GM23248 (cell line): ENCODE measurements at regions not wholly inside any gene's neighbourhood (a gene's known extent, or its start where the extent isn't known, plus 50 kb on each side); places are given as distances from the start of the nearest gene placed in this dataset.

Experiments
- DNase-seq: peaks from one replicate; pipeline ENCODE4 v3.0.0-alpha.2; 2015
- H2AFZ ChIP-seq: fragments of 200-600 bp; sonication (generic); 2 replicates; pipeline ENCODE4 v1.6.1; 2016; ENCODE audit warnings: antibody characterized with exemption
- H3F3A ChIP-seq: fragments of 200-600 bp; sonication (generic); 2 replicates; pipeline ENCODE4 v1.6.1; 2016; ENCODE audit warnings: mild to moderate bottlenecking, antibody characterized with exemption, mixed run types; ENCODE audit not compliant: insufficient read depth
- H3K27ac ChIP-seq: fragments of 200-600 bp; sonication (generic); 2 replicates; pipeline ENCODE4 v1.5.1; 2016; ENCODE audit warnings: mild to moderate bottlenecking
- H3K27me3 ChIP-seq: fragments of 200-600 bp; sonication (generic); replicated peaks from 2 replicates; pipeline ENCODE4 v1.6.1; 2016; ENCODE audit warnings: mild to moderate bottlenecking; ENCODE audit not compliant: insufficient read depth
- H3K36me3 ChIP-seq: fragments of 200-600 bp; sonication (generic); 2 replicates; pipeline ENCODE4 v1.6.1; 2016; ENCODE audit warnings: low read depth, mild to moderate bottlenecking
- H3K4me1 ChIP-seq: fragments of 200-600 bp; sonication (generic); 2 replicates; pipeline ENCODE4 v1.6.1; 2016; ENCODE audit warnings: mild to moderate bottlenecking; ENCODE audit not compliant: insufficient read depth
- H3K4me2 ChIP-seq: fragments of 200-600 bp; sonication (generic); one replicate; pipeline ENCODE4 v1.6.1; 2016; ENCODE audit warnings: mild to moderate bottlenecking; ENCODE audit not compliant: unreplicated experiment
- H3K4me3 ChIP-seq: fragments of 200-600 bp; sonication (generic); 2 replicates; pipeline ENCODE4 v1.5.1; 2016; ENCODE audit warnings: mild to moderate bottlenecking
- H3K79me2 ChIP-seq: fragments of 200-600 bp; sonication (generic); 2 replicates; pipeline ENCODE4 v1.6.1; 2016; ENCODE audit warnings: mild to moderate bottlenecking; ENCODE audit not compliant: insufficient read depth
- H3K9ac ChIP-seq: fragments of 200-600 bp; sonication (generic); 2 replicates; pipeline ENCODE4 v1.6.1; 2016; ENCODE audit warnings: mild to moderate bottlenecking
- H3K9me2 ChIP-seq: fragments of 200-600 bp; sonication (generic); 2 replicates; pipeline ENCODE4 v1.6.1; 2016; ENCODE audit warnings: mixed run types, mild to moderate bottlenecking, moderate library complexity; ENCODE audit not compliant: insufficient read depth
- H3K9me3 ChIP-seq: fragments of 200-600 bp; sonication (generic); one replicate; pipeline ENCODE4 v1.6.1; 2017; ENCODE audit warnings: low read depth
- H4K20me1 ChIP-seq: fragments of 200-600 bp; sonication (generic); 2 replicates; pipeline ENCODE4 v1.6.0; 2016; ENCODE audit not compliant: insufficient read depth
- EZH2 ChIP-seq: fragments of 200-600 bp; sonication (generic); IDR thresholded peaks from 2 replicates; pipeline ENCODE4 v1.6.1; 2018; ENCODE audit warnings: antibody characterized with exemption, mild to moderate bottlenecking; ENCODE audit not compliant: insufficient read depth, poor library complexity, severe bottlenecking
- EZH2phosphoT487 ChIP-seq: fragments of 200-600 bp; sonication (generic); IDR thresholded peaks from 2 replicates; pipeline ENCODE4 v1.6.1; 2018; ENCODE audit warnings: antibody characterized with exemption, moderate library complexity, mild to moderate bottlenecking, low read depth; ENCODE audit not compliant: insufficient read depth
- WGBS, 2 experiments: methylation state at CpG; one replicate each; pipeline ENCODE4 v1.1.6; 2015 to 2017; ENCODE audit warnings: low lambda C conversion rate in 2 of 2, low coverage in 1 of 2; ENCODE audit errors: missing lambda C conversion rate in 2 of 2; 5-methylcytosine and 5-hydroxymethylcytosine counted together
- in situ Hi-C: fragments of 300-500 bp; cut with MboI; formaldehyde crosslinking; loops from 2 replicates; pipeline ENCODE4 v1.15.0; 2020

GRCh38 chr12:25372969-25373817 lies 122.5 kb upstream of the KRAS start:
- H3K27ac ChIP-seq, result no peak overlapping the region
- H3K4me3 ChIP-seq, result no peak overlapping the region
- no peak overlapping the region for H3K9ac ChIP-seq
- no peaks in the 10 kb centered on the region for H3K27me3 ChIP-seq
- peaks cover 17% of the 10 kb centered on the region; the same call in 1 of the 2 replicates for H3F3A ChIP-seq
- in situ Hi-C loops, result no loop called here
- H3K9me3 ChIP-seq, result no peaks in the 10 kb centered on the region
- no peaks in the 10 kb centered on the region for H4K20me1 ChIP-seq
- TF ChIP-seq EZH2phosphoT487 (no peak), EZH2 (no peak)
- no peak overlapping the region for H3K4me2 ChIP-seq
- H3K36me3 ChIP-seq, result no peaks in the 10 kb centered on the region
- no peak overlapping the region for H2AFZ ChIP-seq
- H3K9me2 ChIP-seq, result no peaks in the 10 kb centered on the region
- DNase-seq, result no peak
- WGBS, 2 experiments, result 72 to 83% methylated on average over 4 of the region's 4 CpGs
- H3K4me1 ChIP-seq, result peaks cover 15% of the 10 kb centered on the region
- no peaks in the 10 kb centered on the region for H3K79me2 ChIP-seq

- Histone ChIP-seq H3F3A (peaks cover 10% of the 10 kb centered on the region; the same call in 1 of the 2 replicates), H3K4me1 (peaks cover 5% of the 10 kb centered on the region; the same call in 1 of the 2 replicates), H3K27me3 (no peaks in the 10 kb centered on the region), H4K20me1 (no peaks in the 10 kb centered on the region), H3K9me3 (no peaks in the 10 kb centered on the region), H3K27ac (no peak overlapping the region), H3K79me2 (no peaks in the 10 kb centered on the region), H3K9me2 (no peaks in the 10 kb centered on the region), H3K4me2 (no peak overlapping the region), H3K4me3 (no peak overlapping the region), H2AFZ (no peak overlapping the region), H3K36me3 (no peaks in the 10 kb centered on the region), H3K9ac (no peak overlapping the region)
- no peak for TF ChIP-seq EZH2
- no peak for TF ChIP-seq EZH2phosphoT487
- in situ Hi-C loops, result no loop called here
- no peak for DNase-seq
Observed at GRCh38 chr12:25372002-25372401, 121.3 kb upstream of the KRAS start.

DNA sequence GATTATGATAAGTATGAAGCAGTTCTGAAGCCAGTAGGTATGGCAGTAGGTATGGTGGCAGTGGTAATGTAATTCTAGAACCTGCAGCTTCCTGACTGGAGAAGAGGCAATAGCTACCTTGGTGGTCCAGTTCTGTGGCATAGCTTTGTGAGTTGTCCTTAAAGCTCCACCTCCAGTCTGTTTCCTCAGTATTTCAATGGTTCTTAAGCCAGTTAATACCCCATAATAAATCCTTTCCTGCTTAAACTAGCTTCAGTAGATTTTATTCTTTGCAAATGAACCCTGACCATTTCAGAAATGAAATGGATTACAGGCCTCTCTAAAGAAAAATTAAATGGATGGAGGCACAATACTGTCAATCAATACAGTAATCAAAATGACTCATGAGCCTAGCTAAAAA lies 117.8 kb upstream of the KRAS start:
- H3K4me2 ChIP-seq, result no peak overlapping the region

DNA sequence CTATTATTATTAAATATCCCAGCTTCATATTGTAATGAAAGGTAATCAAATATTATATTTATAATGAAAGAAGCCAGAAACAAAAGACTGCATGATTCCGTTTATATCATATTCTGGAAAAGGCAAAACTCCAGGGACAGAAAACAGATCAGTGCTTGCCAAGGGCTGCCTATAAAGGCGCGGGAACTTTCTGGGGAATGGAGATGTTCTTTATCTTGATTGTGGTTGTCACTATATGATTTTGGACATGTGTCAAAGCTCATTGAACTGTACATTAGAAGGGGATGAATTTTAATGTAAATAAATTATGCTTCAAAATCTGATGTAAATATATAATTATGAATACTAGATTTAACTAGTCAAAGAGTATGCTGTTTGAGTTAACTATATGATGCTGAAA lies 115.4 kb upstream of the KRAS start:
- 70 to 71% methylated on average over 3 of the region's 3 CpGs for WGBS, 2 experiments
- DNase-seq, result no peak
- no peak for TF ChIP-seq EZH2phosphoT487
- TF ChIP-seq EZH2, result no peak
- H3K27me3 ChIP-seq, result no peaks in the 10 kb centered on the region
- no peaks in the 10 kb centered on the region for H3F3A ChIP-seq
- no peak overlapping the region; the same call in 1 of the 2 replicates for H2AFZ ChIP-seq
- H3K79me2 ChIP-seq, result no peaks in the 10 kb centered on the region
- no peaks in the 10 kb centered on the region for H3K4me1 ChIP-seq
- no peak overlapping the region for H3K9ac ChIP-seq
- in situ Hi-C loops, result no loop called here
- H3K4me2 ChIP-seq, result no peak overlapping the region
- no peaks in the 10 kb centered on the region for H3K9me3 ChIP-seq
- no peaks in the 10 kb centered on the region for H4K20me1 ChIP-seq
- H3K9me2 ChIP-seq, result no peaks in the 10 kb centered on the region
- no peak overlapping the region for H3K4me3 ChIP-seq
- no peak overlapping the region for H3K27ac ChIP-seq
- no peaks in the 10 kb centered on the region for H3K36me3 ChIP-seq

More for the DNA sequence above, 117.8 kb upstream of the KRAS start:
- in situ Hi-C loops, result no loop called here
- Histone ChIP-seq H3K79me2 (no peaks in the 10 kb centered on the region), H3K27me3 (no peaks in the 10 kb centered on the region), H3F3A (no peaks in the 10 kb centered on the region), H2AFZ (no peak overlapping the region), H3K27ac (no peak overlapping the region), H4K20me1 (no peaks in the 10 kb centered on the region), H3K9me3 (no peaks in the 10 kb centered on the region), H3K36me3 (no peaks in the 10 kb centered on the region), H3K9ac (no peak overlapping the region), H3K4me3 (no peak overlapping the region), H3K9me2 (no peaks in the 10 kb centered on the region), H3K4me1 (no peaks in the 10 kb centered on the region)
- no peak for DNase-seq
- TF ChIP-seq EZH2phosphoT487, result no peak
- no peak for TF ChIP-seq EZH2
